GM23338 (cell line): ENCODE measurements at regions not wholly inside any gene's neighbourhood (a gene's known extent, or its start where the extent isn't known, plus 50 kb on each side); places are given as distances from the start of the nearest gene placed in this dataset.
A peak's percentile ranks its signal among the peaks of the same experiment; 100 is the strongest.

ENCODE experiments used
- ATAC-seq: fragments of 200-7000 bp; cut with Tn5 transposase; 3 replicates; pipeline ENCODE4 v1.9.1; 2020
- DNase-seq: peaks from one replicate; pipeline ENCODE4 v3.0.0-alpha.2; 2015; ENCODE audit warnings: low spot score
- H2AFZ ChIP-seq: fragments of 200-600 bp; sonication (generic); 2 replicates; pipeline ENCODE4 v1.8.0; 2016; ENCODE audit warnings: antibody characterized with exemption, mild to moderate bottlenecking, moderate library complexity
- H3F3A ChIP-seq: fragments of 200-600 bp; sonication (generic); replicated peaks from 2 replicates; pipeline ENCODE4 v1.8.0; 2017; ENCODE audit warnings: antibody characterized with exemption, mixed run types, low read depth
- H3K27ac ChIP-seq: fragments of 200-600 bp; sonication (generic); 2 replicates; pipeline ENCODE4 v1.6.1; 2016; ENCODE audit warnings: low read depth
- H3K27me3 ChIP-seq: fragments of 200-600 bp; sonication (generic); 2 replicates; pipeline ENCODE4 v1.8.0; 2016; ENCODE audit warnings: mild to moderate bottlenecking, mixed run types, moderate library complexity; ENCODE audit not compliant: insufficient read depth
- H3K36me3 ChIP-seq: fragments of 200-600 bp; sonication (generic); 2 replicates; pipeline ENCODE4 v1.8.0; 2016; ENCODE audit warnings: mild to moderate bottlenecking; ENCODE audit not compliant: insufficient read depth
- H3K4me1 ChIP-seq: fragments of 200-600 bp; sonication (generic); 2 replicates; pipeline ENCODE4 v1.8.0; 2016; ENCODE audit warnings: mild to moderate bottlenecking, moderate library complexity; ENCODE audit not compliant: insufficient read depth
- H3K4me2 ChIP-seq: fragments of 200-600 bp; sonication (generic); 2 replicates; pipeline ENCODE4 v1.7.1; 2017; ENCODE audit warnings: mixed run types
- H3K4me3 ChIP-seq: fragments of 200-600 bp; sonication (generic); 2 replicates; pipeline ENCODE4 v1.6.1; 2016; ENCODE audit warnings: mixed run types
- H3K79me2 ChIP-seq: fragments of 200-600 bp; sonication (generic); replicated peaks from 2 replicates; pipeline ENCODE4 v1.8.0; 2017; ENCODE audit warnings: mild to moderate bottlenecking; ENCODE audit not compliant: insufficient read depth
- H3K9me2 ChIP-seq: fragments of 200-600 bp; sonication (generic); 2 replicates; pipeline ENCODE4 v1.8.0; 2017; ENCODE audit not compliant: insufficient read depth
- H4K20me1 ChIP-seq: fragments of 200-600 bp; sonication (generic); replicated peaks from 2 replicates; pipeline ENCODE4 v1.8.0; 2017; ENCODE audit warnings: mild to moderate bottlenecking; ENCODE audit not compliant: insufficient read depth
- H3K27ac Mint-ChIP-seq: 2 replicates; pipeline ENCODE4 v1.8.0; 2020; ENCODE audit warnings: inconsistent platforms, mild to moderate bottlenecking, moderate library complexity, mixed read lengths
- H3K27me3 Mint-ChIP-seq: 3 replicates; pipeline ENCODE4 v1.8.0; 2022; ENCODE audit warnings: low read depth, mild to moderate bottlenecking, moderate library complexity, mixed read lengths, inconsistent platforms; ENCODE audit not compliant: insufficient read depth, poor library complexity
- H3K36me3 Mint-ChIP-seq: 3 replicates; pipeline ENCODE4 v1.8.0; 2021; ENCODE audit warnings: low read depth, mild to moderate bottlenecking, inconsistent platforms, moderate library complexity, mixed read lengths
- H3K4me1 Mint-ChIP-seq: 3 replicates; pipeline ENCODE4 v1.8.0; 2020; ENCODE audit warnings: mild to moderate bottlenecking, inconsistent platforms, mixed read lengths
- H3K4me3 Mint-ChIP-seq: 3 replicates; pipeline ENCODE4 v1.8.0; 2021; ENCODE audit warnings: moderate library complexity, mild to moderate bottlenecking, inconsistent platforms, mixed read lengths
- H3K9me3 Mint-ChIP-seq: 3 replicates; pipeline ENCODE4 v1.8.0; 2020; ENCODE audit warnings: moderate library complexity, mild to moderate bottlenecking, inconsistent platforms, mixed read lengths
- CREB1 ChIP-seq: fragments of 250-450 bp; sonication (Bioruptor Pico); IDR thresholded peaks from 2 replicates; pipeline ENCODE4 v1.5.0; 2020; ENCODE audit warnings: low read depth, mild to moderate bottlenecking, moderate library complexity
- EZH2 ChIP-seq: fragments of 200-600 bp; sonication (generic); IDR thresholded peaks from one replicate; pipeline ENCODE4 v1.8.0; 2017; ENCODE audit warnings: antibody characterized with exemption, mild to moderate bottlenecking, low read depth; ENCODE audit not compliant: unreplicated experiment
- EZH2phosphoT487 ChIP-seq: fragments of 200-600 bp; sonication (generic); IDR thresholded peaks from one replicate; pipeline ENCODE4 v1.8.1; 2018; ENCODE audit warnings: antibody characterized with exemption; ENCODE audit not compliant: unreplicated experiment
- JUNB ChIP-seq: IDR thresholded peaks from one replicate; pipeline ENCODE4 v1.6.1; 2016; ENCODE audit warnings: antibody characterized with exemption; ENCODE audit not compliant: unreplicated experiment
- NANOG ChIP-seq: IDR thresholded peaks from 2 replicates; pipeline ENCODE4 v1.6.1; 2016; ENCODE audit warnings: antibody characterized with exemption, borderline replicate concordance
- POLR2AphosphoS5 ChIP-seq: IDR thresholded peaks from 2 replicates; pipeline ENCODE4 v1.6.1; 2016; ENCODE audit warnings: antibody characterized with exemption, low read depth
- STAT1 ChIP-seq: IDR thresholded peaks from one replicate; pipeline ENCODE4 v1.6.1; 2016; ENCODE audit warnings: antibody characterized with exemption; ENCODE audit not compliant: unreplicated experiment
- ZNF114 ChIP-seq: fragments of 250-450 bp; sonication (Bioruptor Pico); IDR thresholded peaks from 2 replicates; pipeline ENCODE4 v1.5.0; 2020; ENCODE audit warnings: mild to moderate bottlenecking, moderate library complexity
- ZNF331 ChIP-seq: fragments of 250-450 bp; sonication (Bioruptor Pico); IDR thresholded peaks from 2 replicates; pipeline ENCODE4 v1.5.0; 2020; ENCODE audit warnings: low read depth, mild to moderate bottlenecking, moderate library complexity
- TF ChIP-seq, protein P1 (sequence below): IDR thresholded peaks from 2 replicates; pipeline ENCODE4 v1.6.1; 2016; ENCODE audit warnings: antibody characterized with exemption
- TF ChIP-seq, protein P2 (sequence below): fragments of 250-450 bp; sonication (Bioruptor Pico); IDR thresholded peaks from 2 replicates; pipeline ENCODE4 v1.5.0; 2020; ENCODE audit warnings: mild to moderate bottlenecking, moderate library complexity
- TF ChIP-seq, protein P3 (sequence below), 2 experiments: fragments of 200-600 bp in 1 of 2; sonication (generic) in 1 of 2; conservative IDR thresholded peaks; 2 replicates each; pipeline versions ENCODE4 v1.5.1 to v1.6.1; 2016 to 2017; ENCODE audit warnings: antibody characterized with exemption in 2 of 2, low read depth in 2 of 2, mild to moderate bottlenecking in 2 of 2, moderate library complexity in 1 of 2
- TF ChIP-seq, protein P4 (sequence below): IDR thresholded peaks from one replicate; pipeline ENCODE4 v1.6.1; 2018; ENCODE audit warnings: antibody characterized with exemption; ENCODE audit not compliant: unreplicated experiment

DNA sequence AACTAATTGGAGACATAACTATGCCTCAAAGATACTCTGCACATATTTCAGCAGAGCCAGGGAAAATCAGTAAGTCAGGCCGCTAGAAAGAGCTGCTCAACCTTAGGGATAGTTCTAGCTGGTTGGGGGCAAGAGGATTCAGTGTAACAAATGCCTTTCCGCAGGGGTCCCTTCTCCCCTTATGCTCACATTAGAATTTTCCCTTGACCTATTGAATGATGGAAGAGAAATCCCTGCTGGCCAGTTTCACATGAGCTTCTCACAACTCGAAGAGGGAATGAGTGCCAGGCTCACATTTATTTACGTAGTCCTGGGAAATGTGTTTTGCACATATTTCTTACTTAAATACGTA lies 66.2 kb upstream of the USP9X start:
- Histone ChIP-seq H3K27ac (no peak overlapping the region), H3K79me2 (no peaks in the 10 kb centered on the region)

More for the DNA sequence above, 66.2 kb upstream of the USP9X start:
- TF ChIP-seq STAT1 (no peak), ZNF114 (CRISPR knock-in tag) (no peak), CREB1 (CRISPR knock-in tag) (no peak), NANOG (no peak), ZNF331 (CRISPR knock-in tag) (no peak), POLR2AphosphoS5 (no peak), EZH2 (no peak), JUNB (no peak), EZH2phosphoT487 (no peak)
- TF ChIP-seq, protein P1, sequence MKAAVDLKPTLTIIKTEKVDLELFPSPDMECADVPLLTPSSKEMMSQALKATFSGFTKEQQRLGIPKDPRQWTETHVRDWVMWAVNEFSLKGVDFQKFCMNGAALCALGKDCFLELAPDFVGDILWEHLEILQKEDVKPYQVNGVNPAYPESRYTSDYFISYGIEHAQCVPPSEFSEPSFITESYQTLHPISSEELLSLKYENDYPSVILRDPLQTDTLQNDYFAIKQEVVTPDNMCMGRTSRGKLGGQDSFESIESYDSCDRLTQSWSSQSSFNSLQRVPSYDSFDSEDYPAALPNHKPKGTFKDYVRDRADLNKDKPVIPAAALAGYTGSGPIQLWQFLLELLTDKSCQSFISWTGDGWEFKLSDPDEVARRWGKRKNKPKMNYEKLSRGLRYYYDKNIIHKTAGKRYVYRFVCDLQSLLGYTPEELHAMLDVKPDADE = no peak
- TF ChIP-seq, protein P2, sequence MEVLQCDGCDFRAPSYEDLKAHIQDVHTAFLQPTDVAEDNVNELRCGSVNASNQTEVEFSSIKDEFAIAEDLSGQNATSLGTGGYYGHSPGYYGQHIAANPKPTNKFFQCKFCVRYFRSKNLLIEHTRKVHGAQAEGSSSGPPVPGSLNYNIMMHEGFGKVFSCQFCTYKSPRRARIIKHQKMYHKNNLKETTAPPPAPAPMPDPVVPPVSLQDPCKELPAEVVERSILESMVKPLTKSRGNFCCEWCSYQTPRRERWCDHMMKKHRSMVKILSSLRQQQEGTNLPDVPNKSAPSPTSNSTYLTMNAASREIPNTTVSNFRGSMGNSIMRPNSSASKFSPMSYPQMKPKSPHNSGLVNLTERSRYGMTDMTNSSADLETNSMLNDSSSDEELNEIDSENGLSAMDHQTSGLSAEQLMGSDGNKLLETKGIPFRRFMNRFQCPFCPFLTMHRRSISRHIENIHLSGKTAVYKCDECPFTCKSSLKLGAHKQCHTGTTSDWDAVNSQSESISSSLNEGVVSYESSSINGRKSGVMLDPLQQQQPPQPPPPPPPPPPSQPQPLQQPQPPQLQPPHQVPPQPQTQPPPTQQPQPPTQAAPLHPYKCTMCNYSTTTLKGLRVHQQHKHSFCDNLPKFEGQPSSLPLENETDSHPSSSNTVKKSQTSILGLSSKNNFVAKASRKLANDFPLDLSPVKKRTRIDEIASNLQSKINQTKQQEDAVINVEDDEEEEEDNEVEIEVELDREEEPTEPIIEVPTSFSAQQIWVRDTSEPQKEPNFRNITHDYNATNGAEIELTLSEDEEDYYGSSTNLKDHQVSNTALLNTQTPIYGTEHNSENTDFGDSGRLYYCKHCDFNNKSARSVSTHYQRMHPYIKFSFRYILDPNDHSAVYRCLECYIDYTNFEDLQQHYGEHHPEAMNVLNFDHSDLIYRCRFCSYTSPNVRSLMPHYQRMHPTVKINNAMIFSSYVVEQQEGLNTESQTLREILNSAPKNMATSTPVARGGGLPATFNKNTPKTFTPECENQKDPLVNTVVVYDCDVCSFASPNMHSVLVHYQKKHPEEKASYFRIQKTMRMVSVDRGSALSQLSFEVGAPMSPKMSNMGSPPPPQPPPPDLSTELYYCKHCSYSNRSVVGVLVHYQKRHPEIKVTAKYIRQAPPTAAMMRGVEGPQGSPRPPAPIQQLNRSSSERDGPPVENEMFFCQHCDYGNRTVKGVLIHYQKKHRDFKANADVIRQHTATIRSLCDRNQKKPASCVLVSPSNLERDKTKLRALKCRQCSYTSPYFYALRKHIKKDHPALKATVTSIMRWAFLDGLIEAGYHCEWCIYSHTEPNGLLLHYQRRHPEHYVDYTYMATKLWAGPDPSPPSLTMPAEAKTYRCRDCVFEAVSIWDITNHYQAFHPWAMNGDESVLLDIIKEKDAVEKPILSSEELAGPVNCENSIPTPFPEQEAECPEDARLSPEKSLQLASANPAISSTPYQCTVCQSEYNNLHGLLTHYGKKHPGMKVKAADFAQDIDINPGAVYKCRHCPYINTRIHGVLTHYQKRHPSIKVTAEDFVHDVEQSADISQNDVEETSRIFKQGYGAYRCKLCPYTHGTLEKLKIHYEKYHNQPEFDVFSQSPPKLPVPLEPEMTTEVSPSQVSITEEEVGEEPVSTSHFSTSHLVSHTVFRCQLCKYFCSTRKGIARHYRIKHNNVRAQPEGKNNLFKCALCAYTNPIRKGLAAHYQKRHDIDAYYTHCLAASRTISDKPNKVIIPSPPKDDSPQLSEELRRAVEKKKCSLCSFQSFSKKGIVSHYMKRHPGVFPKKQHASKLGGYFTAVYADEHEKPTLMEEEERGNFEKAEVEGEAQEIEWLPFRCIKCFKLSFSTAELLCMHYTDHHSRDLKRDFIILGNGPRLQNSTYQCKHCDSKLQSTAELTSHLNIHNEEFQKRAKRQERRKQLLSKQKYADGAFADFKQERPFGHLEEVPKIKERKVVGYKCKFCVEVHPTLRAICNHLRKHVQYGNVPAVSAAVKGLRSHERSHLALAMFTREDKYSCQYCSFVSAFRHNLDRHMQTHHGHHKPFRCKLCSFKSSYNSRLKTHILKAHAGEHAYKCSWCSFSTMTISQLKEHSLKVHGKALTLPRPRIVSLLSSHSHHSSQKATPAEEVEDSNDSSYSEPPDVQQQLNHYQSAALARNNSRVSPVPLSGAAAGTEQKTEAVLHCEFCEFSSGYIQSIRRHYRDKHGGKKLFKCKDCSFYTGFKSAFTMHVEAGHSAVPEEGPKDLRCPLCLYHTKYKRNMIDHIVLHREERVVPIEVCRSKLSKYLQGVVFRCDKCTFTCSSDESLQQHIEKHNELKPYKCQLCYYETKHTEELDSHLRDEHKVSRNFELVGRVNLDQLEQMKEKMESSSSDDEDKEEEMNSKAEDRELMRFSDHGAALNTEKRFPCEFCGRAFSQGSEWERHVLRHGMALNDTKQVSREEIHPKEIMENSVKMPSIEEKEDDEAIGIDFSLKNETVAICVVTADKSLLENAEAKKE (CRISPR knock-in tag) = no peak
- TF ChIP-seq, protein P3, sequence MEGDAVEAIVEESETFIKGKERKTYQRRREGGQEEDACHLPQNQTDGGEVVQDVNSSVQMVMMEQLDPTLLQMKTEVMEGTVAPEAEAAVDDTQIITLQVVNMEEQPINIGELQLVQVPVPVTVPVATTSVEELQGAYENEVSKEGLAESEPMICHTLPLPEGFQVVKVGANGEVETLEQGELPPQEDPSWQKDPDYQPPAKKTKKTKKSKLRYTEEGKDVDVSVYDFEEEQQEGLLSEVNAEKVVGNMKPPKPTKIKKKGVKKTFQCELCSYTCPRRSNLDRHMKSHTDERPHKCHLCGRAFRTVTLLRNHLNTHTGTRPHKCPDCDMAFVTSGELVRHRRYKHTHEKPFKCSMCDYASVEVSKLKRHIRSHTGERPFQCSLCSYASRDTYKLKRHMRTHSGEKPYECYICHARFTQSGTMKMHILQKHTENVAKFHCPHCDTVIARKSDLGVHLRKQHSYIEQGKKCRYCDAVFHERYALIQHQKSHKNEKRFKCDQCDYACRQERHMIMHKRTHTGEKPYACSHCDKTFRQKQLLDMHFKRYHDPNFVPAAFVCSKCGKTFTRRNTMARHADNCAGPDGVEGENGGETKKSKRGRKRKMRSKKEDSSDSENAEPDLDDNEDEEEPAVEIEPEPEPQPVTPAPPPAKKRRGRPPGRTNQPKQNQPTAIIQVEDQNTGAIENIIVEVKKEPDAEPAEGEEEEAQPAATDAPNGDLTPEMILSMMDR (conservative IDR thresholded peaks at IDR 0.05; ENCODE audit: low read depth in 2 of 2) = no peak
- TF ChIP-seq, protein P4, sequence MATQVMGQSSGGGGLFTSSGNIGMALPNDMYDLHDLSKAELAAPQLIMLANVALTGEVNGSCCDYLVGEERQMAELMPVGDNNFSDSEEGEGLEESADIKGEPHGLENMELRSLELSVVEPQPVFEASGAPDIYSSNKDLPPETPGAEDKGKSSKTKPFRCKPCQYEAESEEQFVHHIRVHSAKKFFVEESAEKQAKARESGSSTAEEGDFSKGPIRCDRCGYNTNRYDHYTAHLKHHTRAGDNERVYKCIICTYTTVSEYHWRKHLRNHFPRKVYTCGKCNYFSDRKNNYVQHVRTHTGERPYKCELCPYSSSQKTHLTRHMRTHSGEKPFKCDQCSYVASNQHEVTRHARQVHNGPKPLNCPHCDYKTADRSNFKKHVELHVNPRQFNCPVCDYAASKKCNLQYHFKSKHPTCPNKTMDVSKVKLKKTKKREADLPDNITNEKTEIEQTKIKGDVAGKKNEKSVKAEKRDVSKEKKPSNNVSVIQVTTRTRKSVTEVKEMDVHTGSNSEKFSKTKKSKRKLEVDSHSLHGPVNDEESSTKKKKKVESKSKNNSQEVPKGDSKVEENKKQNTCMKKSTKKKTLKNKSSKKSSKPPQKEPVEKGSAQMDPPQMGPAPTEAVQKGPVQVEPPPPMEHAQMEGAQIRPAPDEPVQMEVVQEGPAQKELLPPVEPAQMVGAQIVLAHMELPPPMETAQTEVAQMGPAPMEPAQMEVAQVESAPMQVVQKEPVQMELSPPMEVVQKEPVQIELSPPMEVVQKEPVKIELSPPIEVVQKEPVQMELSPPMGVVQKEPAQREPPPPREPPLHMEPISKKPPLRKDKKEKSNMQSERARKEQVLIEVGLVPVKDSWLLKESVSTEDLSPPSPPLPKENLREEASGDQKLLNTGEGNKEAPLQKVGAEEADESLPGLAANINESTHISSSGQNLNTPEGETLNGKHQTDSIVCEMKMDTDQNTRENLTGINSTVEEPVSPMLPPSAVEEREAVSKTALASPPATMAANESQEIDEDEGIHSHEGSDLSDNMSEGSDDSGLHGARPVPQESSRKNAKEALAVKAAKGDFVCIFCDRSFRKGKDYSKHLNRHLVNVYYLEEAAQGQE = no peak
- Mint-ChIP-seq H3K36me3 (peaks cover 4% of the 10 kb centered on the region; the same call in 1 of the 3 replicates), H3K4me3 (no peak overlapping the region), H3K27ac (no peak overlapping the region), H3K4me1 (peaks cover 9% of the 10 kb centered on the region; the same call in 2 of the 3 replicates), H3K9me3 (peaks cover 1% of the 10 kb centered on the region; the same call in 2 of the 3 replicates), H3K27me3 (no peaks in the 10 kb centered on the region)
- Histone ChIP-seq H2AFZ (no peak overlapping the region), H3K27me3 (no peaks in the 10 kb centered on the region), H3K4me2 (0 out of 2 replicates have a peak overlapping the region, but pooled peaks have one; percentile 48), H3K9me2 (no peaks in the 10 kb centered on the region), H3K4me1 (peaks cover 4% of the 10 kb centered on the region; the same call in 1 of the 2 replicates), H4K20me1 (no peaks in the 10 kb centered on the region), H3F3A (no peaks in the 10 kb centered on the region; the same call in 1 of the 2 replicates), H3K36me3 (no peaks in the 10 kb centered on the region), H3K4me3 (no peak overlapping the region)
- DNase-seq = no peak
- peak; percentile 69 for ATAC-seq
